GM12878 (cell line): ENCODE measurements at regions not wholly inside any gene's neighbourhood (a gene's known extent, or its start where the extent isn't known, plus 50 kb on each side); places are given as distances from the start of the nearest gene placed in this dataset.

Experiments used
- CBX5 ChIP-seq: sonication (generic); IDR thresholded peaks from 2 replicates; pipeline ENCODE4 v1.6.1; 2016; ENCODE audit warnings: low read depth, moderate library complexity, mild to moderate bottlenecking, inconsistent platforms
- CHD2 ChIP-seq: IDR thresholded peaks from 2 replicates; pipeline ENCODE4 v1.6.1; 2011; ENCODE audit warnings: low read depth, low read length, improper control_type of control experiment, borderline replicate concordance
- EED ChIP-seq: sonication (generic); IDR thresholded peaks from 2 replicates; pipeline ENCODE4 v1.6.1; 2016; ENCODE audit warnings: antibody characterized with exemption, low read depth
- GATAD2B ChIP-seq: fragments of 450-650 bp; conservative IDR thresholded peaks from 2 replicates; pipeline ENCODE4 v1.6.1; 2017; ENCODE audit warnings: low read depth, mild to moderate bottlenecking, moderate library complexity
- HCFC1 ChIP-seq: fragments of 150-350 bp; IDR thresholded peaks from 2 replicates; pipeline ENCODE4 v1.6.1; 2014; ENCODE audit warnings: low read length
- MEF2B ChIP-seq: fragments of 450-650 bp; IDR thresholded peaks from 2 replicates; pipeline ENCODE4 v1.6.1; 2018; ENCODE audit warnings: mild to moderate bottlenecking, moderate library complexity; ENCODE audit not compliant: partially characterized antibody, poor library complexity, severe bottlenecking
- NFIC ChIP-seq: IDR thresholded peaks from 2 replicates; pipeline ENCODE4 v1.6.1; 2012; ENCODE audit warnings: low read depth, mild to moderate bottlenecking, inconsistent platforms, low read length, moderate library complexity
- RAD21 ChIP-seq: IDR thresholded peaks from 2 replicates; pipeline ENCODE4 v1.6.1; 2011; ENCODE audit warnings: mild to moderate bottlenecking, low read depth, low read length, moderate library complexity; ENCODE audit not compliant: insufficient read depth
- YY1 ChIP-seq: IDR thresholded peaks from 2 replicates; pipeline ENCODE4 v1.6.1; 2011; ENCODE audit warnings: low read depth, mild to moderate bottlenecking, low read length
- TF ChIP-seq, protein P1 (sequence below): fragments of 450-650 bp; IDR thresholded peaks from 2 replicates; pipeline ENCODE4 v1.6.1; 2017; ENCODE audit warnings: mild to moderate bottlenecking, moderate library complexity
- TF ChIP-seq, protein P2 (sequence below): IDR thresholded peaks from 2 replicates; pipeline ENCODE4 v1.6.1; 2012; ENCODE audit warnings: improper control_type of control experiment, low read depth, low read length; ENCODE audit not compliant: insufficient replicate concordance
- TF ChIP-seq, protein P3 (sequence below): IDR thresholded peaks from 2 replicates; pipeline ENCODE4 v1.6.1; 2011; ENCODE audit warnings: mild to moderate bottlenecking, low read depth, low read length, moderate library complexity; ENCODE audit not compliant: insufficient replicate concordance

DNA sequence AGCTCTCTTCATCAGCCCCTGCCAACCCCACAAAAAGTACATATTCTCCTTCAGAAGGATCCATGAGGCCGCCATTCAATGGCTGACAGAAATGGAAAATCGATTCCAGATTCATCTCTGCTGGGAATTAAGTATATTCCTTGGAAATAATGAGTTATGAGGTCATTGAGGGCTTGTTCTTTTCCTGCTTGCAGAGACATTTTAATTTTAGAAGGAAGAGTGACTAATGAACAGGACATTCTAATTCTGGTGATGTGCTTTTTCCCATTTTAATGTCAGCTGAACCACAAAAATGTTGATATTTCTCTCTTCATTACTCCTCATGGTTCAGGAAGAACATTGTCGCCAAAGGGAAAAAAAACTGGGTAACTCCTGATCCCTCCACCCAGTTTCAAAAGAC lies 314.0 kb downstream of the PIK3R1 start (continued):
- TF ChIP-seq, protein P1, sequence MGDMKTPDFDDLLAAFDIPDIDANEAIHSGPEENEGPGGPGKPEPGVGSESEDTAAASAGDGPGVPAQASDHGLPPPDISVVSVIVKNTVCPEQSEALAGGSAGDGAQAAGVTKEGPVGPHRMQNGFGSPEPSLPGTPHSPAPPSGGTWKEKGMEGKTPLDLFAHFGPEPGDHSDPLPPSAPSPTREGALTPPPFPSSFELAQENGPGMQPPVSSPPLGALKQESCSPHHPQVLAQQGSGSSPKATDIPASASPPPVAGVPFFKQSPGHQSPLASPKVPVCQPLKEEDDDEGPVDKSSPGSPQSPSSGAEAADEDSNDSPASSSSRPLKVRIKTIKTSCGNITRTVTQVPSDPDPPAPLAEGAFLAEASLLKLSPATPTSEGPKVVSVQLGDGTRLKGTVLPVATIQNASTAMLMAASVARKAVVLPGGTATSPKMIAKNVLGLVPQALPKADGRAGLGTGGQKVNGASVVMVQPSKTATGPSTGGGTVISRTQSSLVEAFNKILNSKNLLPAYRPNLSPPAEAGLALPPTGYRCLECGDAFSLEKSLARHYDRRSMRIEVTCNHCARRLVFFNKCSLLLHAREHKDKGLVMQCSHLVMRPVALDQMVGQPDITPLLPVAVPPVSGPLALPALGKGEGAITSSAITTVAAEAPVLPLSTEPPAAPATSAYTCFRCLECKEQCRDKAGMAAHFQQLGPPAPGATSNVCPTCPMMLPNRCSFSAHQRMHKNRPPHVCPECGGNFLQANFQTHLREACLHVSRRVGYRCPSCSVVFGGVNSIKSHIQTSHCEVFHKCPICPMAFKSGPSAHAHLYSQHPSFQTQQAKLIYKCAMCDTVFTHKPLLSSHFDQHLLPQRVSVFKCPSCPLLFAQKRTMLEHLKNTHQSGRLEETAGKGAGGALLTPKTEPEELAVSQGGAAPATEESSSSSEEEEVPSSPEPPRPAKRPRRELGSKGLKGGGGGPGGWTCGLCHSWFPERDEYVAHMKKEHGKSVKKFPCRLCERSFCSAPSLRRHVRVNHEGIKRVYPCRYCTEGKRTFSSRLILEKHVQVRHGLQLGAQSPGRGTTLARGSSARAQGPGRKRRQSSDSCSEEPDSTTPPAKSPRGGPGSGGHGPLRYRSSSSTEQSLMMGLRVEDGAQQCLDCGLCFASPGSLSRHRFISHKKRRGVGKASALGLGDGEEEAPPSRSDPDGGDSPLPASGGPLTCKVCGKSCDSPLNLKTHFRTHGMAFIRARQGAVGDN, result no peak
- no peak for TF ChIP-seq GATAD2B
- TF ChIP-seq HCFC1, result no peak
- TF ChIP-seq, protein P2, sequence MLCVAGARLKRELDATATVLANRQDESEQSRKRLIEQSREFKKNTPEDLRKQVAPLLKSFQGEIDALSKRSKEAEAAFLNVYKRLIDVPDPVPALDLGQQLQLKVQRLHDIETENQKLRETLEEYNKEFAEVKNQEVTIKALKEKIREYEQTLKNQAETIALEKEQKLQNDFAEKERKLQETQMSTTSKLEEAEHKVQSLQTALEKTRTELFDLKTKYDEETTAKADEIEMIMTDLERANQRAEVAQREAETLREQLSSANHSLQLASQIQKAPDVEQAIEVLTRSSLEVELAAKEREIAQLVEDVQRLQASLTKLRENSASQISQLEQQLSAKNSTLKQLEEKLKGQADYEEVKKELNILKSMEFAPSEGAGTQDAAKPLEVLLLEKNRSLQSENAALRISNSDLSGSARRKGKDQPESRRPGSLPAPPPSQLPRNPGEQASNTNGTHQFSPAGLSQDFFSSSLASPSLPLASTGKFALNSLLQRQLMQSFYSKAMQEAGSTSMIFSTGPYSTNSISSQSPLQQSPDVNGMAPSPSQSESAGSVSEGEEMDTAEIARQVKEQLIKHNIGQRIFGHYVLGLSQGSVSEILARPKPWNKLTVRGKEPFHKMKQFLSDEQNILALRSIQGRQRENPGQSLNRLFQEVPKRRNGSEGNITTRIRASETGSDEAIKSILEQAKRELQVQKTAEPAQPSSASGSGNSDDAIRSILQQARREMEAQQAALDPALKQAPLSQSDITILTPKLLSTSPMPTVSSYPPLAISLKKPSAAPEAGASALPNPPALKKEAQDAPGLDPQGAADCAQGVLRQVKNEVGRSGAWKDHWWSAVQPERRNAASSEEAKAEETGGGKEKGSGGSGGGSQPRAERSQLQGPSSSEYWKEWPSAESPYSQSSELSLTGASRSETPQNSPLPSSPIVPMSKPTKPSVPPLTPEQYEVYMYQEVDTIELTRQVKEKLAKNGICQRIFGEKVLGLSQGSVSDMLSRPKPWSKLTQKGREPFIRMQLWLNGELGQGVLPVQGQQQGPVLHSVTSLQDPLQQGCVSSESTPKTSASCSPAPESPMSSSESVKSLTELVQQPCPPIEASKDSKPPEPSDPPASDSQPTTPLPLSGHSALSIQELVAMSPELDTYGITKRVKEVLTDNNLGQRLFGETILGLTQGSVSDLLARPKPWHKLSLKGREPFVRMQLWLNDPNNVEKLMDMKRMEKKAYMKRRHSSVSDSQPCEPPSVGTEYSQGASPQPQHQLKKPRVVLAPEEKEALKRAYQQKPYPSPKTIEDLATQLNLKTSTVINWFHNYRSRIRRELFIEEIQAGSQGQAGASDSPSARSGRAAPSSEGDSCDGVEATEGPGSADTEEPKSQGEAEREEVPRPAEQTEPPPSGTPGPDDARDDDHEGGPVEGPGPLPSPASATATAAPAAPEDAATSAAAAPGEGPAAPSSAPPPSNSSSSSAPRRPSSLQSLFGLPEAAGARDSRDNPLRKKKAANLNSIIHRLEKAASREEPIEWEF, result no peak
- TF ChIP-seq CHD2, result no peak
- no peak for TF ChIP-seq EED
- no peak for TF ChIP-seq NFIC
- TF ChIP-seq, protein P3, sequence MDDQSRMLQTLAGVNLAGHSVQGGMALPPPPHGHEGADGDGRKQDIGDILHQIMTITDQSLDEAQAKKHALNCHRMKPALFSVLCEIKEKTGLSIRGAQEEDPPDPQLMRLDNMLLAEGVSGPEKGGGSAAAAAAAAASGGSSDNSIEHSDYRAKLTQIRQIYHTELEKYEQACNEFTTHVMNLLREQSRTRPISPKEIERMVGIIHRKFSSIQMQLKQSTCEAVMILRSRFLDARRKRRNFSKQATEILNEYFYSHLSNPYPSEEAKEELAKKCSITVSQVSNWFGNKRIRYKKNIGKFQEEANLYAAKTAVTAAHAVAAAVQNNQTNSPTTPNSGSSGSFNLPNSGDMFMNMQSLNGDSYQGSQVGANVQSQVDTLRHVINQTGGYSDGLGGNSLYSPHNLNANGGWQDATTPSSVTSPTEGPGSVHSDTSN, result no peak
- TF ChIP-seq CBX5, result no peak
- no peak for TF ChIP-seq YY1
- TF ChIP-seq MEF2B, result no peak
- no peak for TF ChIP-seq RAD21
